Ishikawa (cell line): ENCODE measurements at regions not wholly inside any gene's neighbourhood (a gene's known extent, or its start where the extent isn't known, plus 50 kb on each side); places are given as distances from the start of the nearest gene placed in this dataset.

Experiments
- CEBPB ChIP-seq: IDR thresholded peaks from 2 replicates; pipeline ENCODE4 v1.6.1; 2012
- CREB1 ChIP-seq: IDR thresholded peaks from 2 replicates; pipeline ENCODE4 v1.6.1; 2012; ENCODE audit warnings: low read depth
- EGR1 ChIP-seq: IDR thresholded peaks from 2 replicates; pipeline ENCODE4 v1.6.1; 2012
- EP300 ChIP-seq: IDR thresholded peaks from 2 replicates; pipeline ENCODE4 v1.6.1; 2012; ENCODE audit warnings: borderline replicate concordance
- FOXM1 ChIP-seq: IDR thresholded peaks from 2 replicates; pipeline ENCODE4 v1.6.1; 2012; ENCODE audit warnings: low read depth, borderline replicate concordance
- MAX ChIP-seq: IDR thresholded peaks from 2 replicates; pipeline ENCODE4 v1.6.1; 2012
- NFIC ChIP-seq: IDR thresholded peaks from 2 replicates; pipeline ENCODE4 v1.6.1; 2012
- RAD21 ChIP-seq: IDR thresholded peaks from 2 replicates; pipeline ENCODE4 v1.6.1; 2012; ENCODE audit warnings: low read depth
- REST ChIP-seq: IDR thresholded peaks from 2 replicates; pipeline ENCODE4 v1.6.1; 2012; ENCODE audit warnings: low read depth, mild to moderate bottlenecking
- TAF1 ChIP-seq: IDR thresholded peaks from 2 replicates; pipeline ENCODE4 v1.6.1; 2012; ENCODE audit warnings: low read depth, mild to moderate bottlenecking
- TCF12 ChIP-seq: IDR thresholded peaks from 2 replicates; pipeline ENCODE4 v1.6.1; 2012; ENCODE audit warnings: low read depth
- TEAD4 ChIP-seq: IDR thresholded peaks from 2 replicates; pipeline ENCODE4 v1.6.1; 2012
- USF1 ChIP-seq: IDR thresholded peaks from 2 replicates; pipeline ENCODE4 v1.6.1; 2012
- YY1 ChIP-seq: IDR thresholded peaks from 2 replicates; pipeline ENCODE4 v1.6.1; 2012; ENCODE audit warnings: low read depth
- ZBTB7A ChIP-seq: IDR thresholded peaks from 2 replicates; pipeline ENCODE4 v1.6.1; 2012; ENCODE audit warnings: low read depth

- no peak for TF ChIP-seq ZBTB7A
- TF ChIP-seq CREB1: no peak
- no peak for TF ChIP-seq EP300
- no peak for TF ChIP-seq FOXM1
- peak; percentile 18; the same call in 1 of the 2 replicates for TF ChIP-seq RAD21
Observed at GRCh38 chr5:89929173-89929572, 480.4 kb downstream of the CETN3 start.

GRCh38 chr5:89922161-89922560, 487.4 kb downstream of the CETN3 start:
- TF ChIP-seq NFIC (no peak), YY1 (no peak), TAF1 (no peak), EP300 (no peak), EGR1 (no peak), FOXM1 (no peak), REST (no peak), CREB1 (no peak), USF1 (no peak), TCF12 (no peak)

GRCh38 chr5:89917112-89917511, 492.4 kb downstream of the CETN3 start:
- TF ChIP-seq REST: no peak
- no peak for TF ChIP-seq TCF12
- TF ChIP-seq EP300: no peak
- TF ChIP-seq NFIC: no peak
- TF ChIP-seq CEBPB: no peak
- no peak for TF ChIP-seq FOXM1
- TF ChIP-seq TEAD4: no peak
- no peak for TF ChIP-seq EGR1
- TF ChIP-seq TAF1: no peak

- no peak for TF ChIP-seq EGR1
- no peak for TF ChIP-seq CEBPB
- no peak for TF ChIP-seq TAF1
- no peak for TF ChIP-seq REST
- TF ChIP-seq USF1: no peak
- TF ChIP-seq ZBTB7A: no peak
- TF ChIP-seq FOXM1: no peak
Observed at GRCh38 chr5:89916131-89916530, 493.4 kb downstream of the CETN3 start.

- TF ChIP-seq CEBPB: no peak
- TF ChIP-seq MAX: no peak
- no peak for TF ChIP-seq FOXM1
- no peak for TF ChIP-seq TCF12
- no peak for TF ChIP-seq NFIC
- no peak for TF ChIP-seq RAD21
- no peak for TF ChIP-seq REST
- TF ChIP-seq TEAD4: no peak
- no peak for TF ChIP-seq CREB1
- TF ChIP-seq ZBTB7A: no peak
- TF ChIP-seq EP300: no peak
- TF ChIP-seq YY1: no peak
Observed at GRCh38 chr5:89908876-89909275, 500.7 kb downstream of the CETN3 start.
